ENCODE measurements at regions not wholly inside any gene's neighbourhood (a gene's known extent, or its start where the extent isn't known, plus 50 kb on each side); places are given as distances from the start of the nearest gene placed in this dataset.

DNA sequence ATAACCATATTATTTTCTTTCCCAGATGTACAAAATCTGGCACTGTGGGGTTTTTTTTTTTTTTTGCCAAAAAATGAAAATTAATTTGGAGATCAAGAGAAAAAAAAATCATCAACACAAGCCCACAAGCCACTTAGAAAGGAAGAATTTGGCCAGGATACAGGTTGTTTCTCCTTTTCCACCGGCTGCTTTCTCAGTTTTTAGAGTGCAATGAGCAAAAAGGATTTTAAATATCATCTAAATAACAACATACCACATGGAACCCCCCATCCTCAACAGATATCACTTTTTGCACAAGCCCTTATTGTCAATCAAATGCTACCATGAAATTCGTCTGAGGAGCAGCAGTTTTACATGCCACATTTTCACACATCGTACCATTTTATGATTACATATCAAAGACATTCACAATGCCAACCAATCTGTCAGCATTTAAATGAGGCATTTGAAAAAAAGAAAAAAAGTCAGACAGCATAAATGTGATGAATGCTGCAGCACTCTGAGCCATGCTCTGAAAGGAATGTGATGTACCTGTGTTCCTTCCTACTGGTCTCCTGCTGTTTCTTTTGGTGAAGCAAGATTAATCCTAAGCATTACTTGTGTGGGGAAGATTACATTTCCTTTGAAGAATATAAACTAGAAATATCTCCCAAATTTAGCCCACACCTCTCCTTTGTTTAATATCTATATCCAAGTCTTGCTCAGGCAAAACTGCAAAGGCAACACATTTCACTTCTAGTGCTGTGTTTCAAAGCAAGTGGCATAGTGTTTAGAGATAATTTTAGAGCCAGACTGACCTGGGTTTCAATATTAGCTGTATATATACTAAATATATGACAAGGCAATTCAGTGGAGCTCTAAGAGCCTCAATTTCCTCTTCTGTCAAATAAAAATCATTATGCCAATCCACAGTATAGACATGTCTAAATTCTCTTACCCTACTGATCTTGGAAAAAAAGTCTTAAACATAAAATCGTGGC lies 391.3 kb downstream of the CMPK2 start:
- ATAC-seq (ENCODE audit: low read depth) (no peak), DNase-seq (ENCODE audit: low spot score in 2 of 2) (no peak)
- H3K9me3 Mint-ChIP-seq, result peaks cover under 1% of the 10 kb centered on the region
- H3K36me3 Mint-ChIP-seq, result no peaks in the 10 kb centered on the region
- H3K27me3 Mint-ChIP-seq, result no peaks in the 10 kb centered on the region
- H3K27ac Mint-ChIP-seq, result no peak overlapping the region
- no peaks in the 10 kb centered on the region for H3K4me1 Mint-ChIP-seq
- no peak overlapping the region for H3K4me3 Mint-ChIP-seq

DNA sequence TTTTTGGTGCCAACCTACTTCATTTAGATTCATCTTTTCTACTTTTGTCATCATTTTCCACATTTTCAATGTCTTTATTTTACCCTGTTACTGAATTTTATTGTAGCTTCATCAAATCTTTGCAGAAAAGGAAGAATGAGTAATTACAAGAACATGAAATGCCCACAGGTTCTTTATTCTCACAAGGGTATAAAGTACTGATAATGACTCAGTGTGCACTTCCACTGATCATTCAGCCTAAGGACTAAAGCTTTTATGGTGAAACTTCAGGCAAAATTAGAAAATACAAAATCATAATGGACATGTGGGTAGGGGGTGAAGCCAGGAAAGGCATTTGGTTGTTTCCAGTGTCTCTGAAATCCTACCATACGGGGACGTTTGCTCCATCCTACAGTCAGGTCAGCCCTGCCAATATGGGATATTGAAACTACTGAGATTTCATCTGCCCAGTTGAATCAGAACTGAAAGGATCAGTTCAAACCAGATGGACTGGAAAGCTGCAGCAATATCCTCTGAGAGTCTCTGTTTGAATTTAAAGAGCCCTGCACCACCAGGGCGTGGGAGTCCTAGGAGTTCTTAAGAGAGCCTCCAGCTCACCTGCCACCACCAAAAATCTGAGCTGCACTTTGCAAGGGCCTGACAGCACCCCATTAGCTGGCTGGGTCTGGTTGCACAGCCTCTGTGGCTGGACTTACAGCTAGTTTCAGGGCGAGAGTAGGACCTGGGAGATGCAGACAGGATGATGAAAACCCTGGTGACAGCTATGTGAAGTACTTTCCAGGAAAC lies 390.4 kb downstream of the CMPK2 start:
- Mint-ChIP-seq H3K9me3 (peaks cover 2% of the 10 kb centered on the region), H3K36me3 (no peaks in the 10 kb centered on the region), H3K27me3 (no peaks in the 10 kb centered on the region), H3K27ac (no peak overlapping the region), H3K4me3 (no peak overlapping the region), H3K4me1 (no peaks in the 10 kb centered on the region)
- ATAC-seq (ENCODE audit: low read depth) (no peak), DNase-seq (ENCODE audit: low spot score in 2 of 2) (no peak)

DNA sequence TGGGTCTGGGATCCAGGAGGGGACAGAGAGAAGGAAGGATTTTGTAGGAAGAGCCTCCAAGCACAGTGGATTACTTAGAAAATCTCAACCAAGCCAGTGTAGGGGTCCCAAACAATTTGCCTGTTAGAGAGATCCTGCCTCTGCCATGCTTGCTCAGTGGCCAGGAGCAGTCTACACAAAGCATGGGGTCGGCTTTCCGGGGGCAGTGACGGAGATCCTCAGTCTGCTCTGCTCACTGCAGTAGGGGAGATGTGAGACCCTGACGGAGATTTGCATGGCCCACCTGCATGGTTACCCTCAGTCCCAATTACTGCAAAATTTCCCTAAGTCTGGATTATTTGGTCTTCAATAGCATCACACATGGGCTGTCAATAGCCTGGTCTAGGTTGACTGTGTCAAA lies 385.2 kb downstream of the CMPK2 start:
- H3K36me3 Mint-ChIP-seq, result no peaks in the 10 kb centered on the region
- DNase-seq (ENCODE audit: low spot score in 2 of 2), result no peak
- no peak overlapping the region for H3K4me3 Mint-ChIP-seq
- no peak for ATAC-seq (ENCODE audit: low read depth)
- peaks cover 2% of the 10 kb centered on the region for H3K27me3 Mint-ChIP-seq
- peaks cover 4% of the 10 kb centered on the region for H3K9me3 Mint-ChIP-seq
- no peak overlapping the region for H3K27ac Mint-ChIP-seq
- H3K4me1 Mint-ChIP-seq, result no peaks in the 10 kb centered on the region

DNA sequence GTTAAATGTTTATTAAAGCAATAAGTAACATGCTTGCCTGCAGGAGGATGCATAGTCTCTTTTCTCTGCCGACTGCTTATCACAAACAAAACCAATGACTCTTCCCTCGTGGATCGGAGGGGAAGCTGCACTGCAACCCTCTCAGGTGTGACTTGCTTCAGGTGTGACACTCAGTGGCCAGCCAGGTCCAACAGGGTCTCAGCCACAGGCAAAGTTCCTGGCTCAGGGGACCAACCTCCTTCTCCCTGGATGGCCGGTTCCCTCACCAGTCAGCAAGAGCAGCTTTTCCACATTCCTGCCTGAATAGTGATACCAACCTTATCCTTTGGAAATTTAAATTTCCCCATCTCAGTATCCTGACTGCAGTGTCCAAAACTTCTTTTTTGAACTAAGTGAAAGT lies 383.5 kb downstream of the CMPK2 start:
- Mint-ChIP-seq H3K9me3 (peaks cover 4% of the 10 kb centered on the region), H3K4me3 (no peak overlapping the region), H3K27ac (no peak overlapping the region), H3K27me3 (peaks cover 2% of the 10 kb centered on the region), H3K4me1 (no peaks in the 10 kb centered on the region), H3K36me3 (no peaks in the 10 kb centered on the region)
- no peak for ATAC-seq (ENCODE audit: low read depth)
- DNase-seq (ENCODE audit: low spot score in 2 of 2), result no peak

DNA sequence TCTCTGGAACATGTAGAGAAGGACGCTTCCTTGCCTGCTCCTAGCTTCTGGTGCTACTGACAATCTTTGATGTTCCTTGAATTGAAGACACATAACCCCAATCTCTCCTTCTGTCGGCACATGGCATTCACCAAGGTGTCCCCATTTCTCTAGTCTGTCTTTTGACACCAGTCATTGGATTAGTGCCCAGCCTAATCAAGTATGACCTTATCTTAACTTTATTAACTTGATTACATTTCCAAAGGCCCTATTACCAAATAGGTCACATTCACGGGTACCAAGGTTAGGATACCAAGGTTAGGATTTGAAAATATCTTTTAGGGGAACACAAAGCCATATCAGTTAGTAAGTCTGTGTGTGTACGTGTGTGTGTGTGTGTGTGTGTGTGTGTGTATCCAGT lies 377.9 kb downstream of the CMPK2 start:
- DNase-seq (ENCODE audit: low spot score in 2 of 2) (no peak), ATAC-seq (ENCODE audit: low read depth) (no peak)
- no peak overlapping the region for H3K27ac Mint-ChIP-seq
- H3K27me3 Mint-ChIP-seq, result peaks cover 2% of the 10 kb centered on the region
- peaks cover 2% of the 10 kb centered on the region for H3K9me3 Mint-ChIP-seq
- no peaks in the 10 kb centered on the region for H3K36me3 Mint-ChIP-seq
- no peaks in the 10 kb centered on the region for H3K4me1 Mint-ChIP-seq
- no peak overlapping the region for H3K4me3 Mint-ChIP-seq

DNA sequence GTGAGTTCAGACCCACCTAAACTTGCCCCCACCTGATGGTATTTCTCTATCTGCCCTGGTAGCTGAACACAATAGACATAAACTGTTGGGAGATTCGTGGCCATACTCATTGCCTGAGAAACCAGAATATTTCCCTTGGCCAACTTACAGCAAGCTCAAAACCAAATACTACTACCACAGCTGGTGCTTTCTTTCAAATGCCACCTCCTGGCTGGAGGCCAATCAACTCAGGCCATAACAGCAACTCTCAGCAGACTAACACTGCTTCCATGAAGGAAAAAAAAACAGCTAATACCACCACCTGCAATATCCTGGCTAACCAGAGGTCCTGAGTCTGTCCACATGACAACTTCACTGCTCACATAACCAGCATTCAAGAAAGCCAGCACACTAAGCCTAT lies 373.1 kb downstream of the CMPK2 start:
- H3K4me1 Mint-ChIP-seq, result peaks cover 2% of the 10 kb centered on the region
- no peak overlapping the region for H3K27ac Mint-ChIP-seq
- H3K4me3 Mint-ChIP-seq, result no peak overlapping the region
- H3K9me3 Mint-ChIP-seq, result no peaks in the 10 kb centered on the region
- no peak for ATAC-seq (ENCODE audit: low read depth)
- H3K27me3 Mint-ChIP-seq, result peaks cover 2% of the 10 kb centered on the region
- DNase-seq (ENCODE audit: low spot score in 2 of 2), result no peak
- no peaks in the 10 kb centered on the region for H3K36me3 Mint-ChIP-seq

DNA sequence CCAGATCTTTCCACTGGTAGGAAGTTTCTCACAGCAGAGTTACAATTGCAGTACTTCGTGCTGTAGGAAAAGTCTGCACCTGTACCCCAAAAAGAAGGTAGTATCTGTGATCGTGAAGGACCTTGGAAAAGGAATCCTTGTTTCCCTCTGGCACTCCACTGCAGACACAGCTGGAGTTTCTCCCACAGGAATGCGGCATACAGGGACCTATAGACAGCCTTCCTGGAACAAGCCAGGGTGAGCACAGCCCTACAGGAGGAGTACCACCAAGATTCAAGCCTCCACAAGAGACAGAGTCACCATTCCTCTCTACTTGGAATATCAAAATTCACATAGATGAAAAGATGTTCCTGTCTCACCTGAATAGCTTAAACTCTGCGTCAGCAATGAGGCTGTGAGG lies 372.4 kb downstream of the CMPK2 start:
- no peak for ATAC-seq (ENCODE audit: low read depth)
- Mint-ChIP-seq H3K27me3 (peaks cover 2% of the 10 kb centered on the region), H3K9me3 (peaks cover 2% of the 10 kb centered on the region), H3K36me3 (no peaks in the 10 kb centered on the region), H3K4me1 (peaks cover 6% of the 10 kb centered on the region), H3K4me3 (no peak overlapping the region), H3K27ac (no peak overlapping the region)
- DNase-seq (ENCODE audit: low spot score in 2 of 2), result no peak

DNA sequence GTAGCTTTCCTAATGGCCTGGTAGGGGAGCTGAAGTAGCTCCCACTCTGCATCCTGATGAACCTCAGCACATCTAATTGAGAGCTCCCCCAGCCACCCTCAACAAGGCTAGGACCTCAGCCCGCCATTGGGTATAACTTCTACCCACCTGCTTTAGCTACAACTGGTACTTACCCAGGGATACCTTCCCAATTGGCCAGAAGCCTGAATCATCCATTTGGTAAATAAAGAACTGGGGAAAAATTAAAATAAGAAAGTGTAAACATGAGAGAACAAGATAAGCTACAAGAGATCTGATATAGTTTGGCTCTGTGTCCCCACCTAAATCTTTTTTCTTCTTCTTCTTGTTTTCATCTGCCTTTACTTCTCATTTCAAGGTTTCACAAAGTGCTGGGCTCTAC lies 372.0 kb downstream of the CMPK2 start:
- peaks cover 6% of the 10 kb centered on the region for H3K4me1 Mint-ChIP-seq
- H3K36me3 Mint-ChIP-seq, result no peaks in the 10 kb centered on the region
- no peak for DNase-seq (ENCODE audit: low spot score in 2 of 2)
- ATAC-seq (ENCODE audit: low read depth), result no peak
- H3K27ac Mint-ChIP-seq, result no peak overlapping the region
- peaks cover 2% of the 10 kb centered on the region for H3K27me3 Mint-ChIP-seq
- peaks cover 2% of the 10 kb centered on the region for H3K9me3 Mint-ChIP-seq
- no peak overlapping the region for H3K4me3 Mint-ChIP-seq

DNA sequence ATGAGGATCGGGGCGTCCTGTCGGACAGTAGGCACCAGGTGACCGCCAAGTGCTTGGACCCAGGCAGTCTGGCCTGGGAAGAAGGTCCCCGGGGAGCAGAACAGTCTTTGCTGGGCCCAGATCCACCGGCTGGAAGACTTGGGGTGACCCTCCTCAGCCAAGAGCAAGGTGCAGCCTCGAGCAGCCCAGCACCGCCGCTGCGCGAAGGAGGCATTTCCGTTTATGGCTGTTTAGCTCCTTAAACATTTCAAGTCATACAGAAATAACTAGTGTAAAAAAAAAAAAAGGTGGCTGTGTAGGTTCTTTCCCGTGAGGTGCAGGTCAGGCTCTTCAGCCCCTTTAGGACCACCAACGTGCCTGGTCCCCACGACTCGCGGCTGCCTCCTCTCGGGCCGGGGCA lies 370.2 kb downstream of the CMPK2 start:
- Mint-ChIP-seq H3K36me3 (no peaks in the 10 kb centered on the region), H3K4me1 (peaks cover 6% of the 10 kb centered on the region), H3K27me3 (peaks cover 2% of the 10 kb centered on the region), H3K9me3 (peaks cover 2% of the 10 kb centered on the region), H3K27ac (no peak overlapping the region), H3K4me3 (no peak overlapping the region)
- DNase-seq (ENCODE audit: low spot score in 2 of 2) (no peak), ATAC-seq (ENCODE audit: low read depth) (no peak)

DNA sequence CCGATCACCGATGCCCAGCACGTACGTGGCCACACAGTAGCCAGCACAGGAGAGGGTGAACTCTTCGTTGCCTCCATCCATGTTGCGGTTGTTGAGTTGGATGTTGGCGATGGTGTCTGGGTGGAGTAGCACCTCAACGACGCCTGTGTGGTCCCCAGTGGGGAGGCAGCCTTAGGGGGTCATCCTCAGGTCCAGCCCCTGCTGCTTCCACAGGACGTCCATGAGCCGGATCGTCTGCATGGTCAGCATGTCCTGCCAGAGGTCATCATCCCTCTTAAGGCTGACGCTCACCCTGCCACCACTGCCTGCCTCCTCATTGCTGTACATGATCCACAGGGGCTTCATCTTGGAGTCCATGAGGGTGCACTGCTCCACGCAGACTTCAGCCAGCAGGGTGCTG lies 369.3 kb downstream of the CMPK2 start:
- H3K4me1 Mint-ChIP-seq, result peaks cover 6% of the 10 kb centered on the region
- ATAC-seq (ENCODE audit: low read depth) (no peak), DNase-seq (ENCODE audit: low spot score in 2 of 2) (no peak)
- no peak overlapping the region for H3K4me3 Mint-ChIP-seq
- H3K27me3 Mint-ChIP-seq, result peaks cover 2% of the 10 kb centered on the region
- peaks cover 2% of the 10 kb centered on the region for H3K9me3 Mint-ChIP-seq
- no peaks in the 10 kb centered on the region for H3K36me3 Mint-ChIP-seq
- no peak overlapping the region for H3K27ac Mint-ChIP-seq

DNA sequence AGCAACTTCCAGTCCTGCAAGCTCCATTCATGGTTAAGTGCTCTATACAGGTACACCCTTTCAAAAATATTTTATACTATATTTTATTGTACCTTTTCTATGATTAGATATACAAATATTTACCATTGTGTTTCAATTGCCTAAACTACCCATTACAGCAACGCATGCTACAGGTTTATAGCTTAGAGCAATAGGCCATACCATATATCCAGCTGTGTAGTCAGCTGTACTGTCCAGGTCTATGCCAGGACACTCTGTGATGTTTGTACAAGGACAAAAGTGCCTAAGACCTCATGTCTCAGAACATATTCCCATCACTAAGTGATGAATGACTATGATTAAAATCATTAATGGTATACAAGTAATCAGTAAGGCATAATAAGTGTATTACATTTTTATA lies 368.7 kb downstream of the CMPK2 start:
- peaks cover 6% of the 10 kb centered on the region for H3K4me1 Mint-ChIP-seq
- ATAC-seq (ENCODE audit: low read depth) (no peak), DNase-seq (ENCODE audit: low spot score in 2 of 2) (no peak)
- peaks cover 2% of the 10 kb centered on the region for H3K9me3 Mint-ChIP-seq
- peaks cover 2% of the 10 kb centered on the region for H3K27me3 Mint-ChIP-seq
- H3K4me3 Mint-ChIP-seq, result no peak overlapping the region
- no peaks in the 10 kb centered on the region for H3K36me3 Mint-ChIP-seq
- H3K27ac Mint-ChIP-seq, result no peak overlapping the region

DNA sequence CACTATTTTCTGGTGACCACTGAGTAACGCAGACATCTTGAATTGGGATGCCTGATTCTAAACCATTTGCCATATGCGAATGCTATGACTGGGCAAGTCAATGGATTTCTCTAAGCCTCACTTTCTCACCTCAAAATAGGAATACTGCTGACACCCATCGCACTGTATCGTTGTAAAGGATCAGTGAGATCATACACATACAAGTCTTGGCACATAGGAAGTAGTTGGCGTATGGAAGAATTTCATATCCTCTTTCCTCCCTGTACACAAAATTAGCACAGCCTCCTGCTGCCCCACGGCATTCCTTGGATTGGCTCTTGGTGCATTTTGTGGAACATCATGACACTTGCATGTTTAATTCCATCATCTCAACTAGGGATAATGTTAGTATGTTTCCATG lies 366.9 kb downstream of the CMPK2 start:
- peaks cover 6% of the 10 kb centered on the region for H3K4me1 Mint-ChIP-seq
- H3K36me3 Mint-ChIP-seq, result no peaks in the 10 kb centered on the region
- DNase-seq (ENCODE audit: low spot score in 2 of 2) (no peak), ATAC-seq (ENCODE audit: low read depth) (no peak)
- H3K4me3 Mint-ChIP-seq, result no peak overlapping the region
- no peak overlapping the region for H3K27ac Mint-ChIP-seq
- no peaks in the 10 kb centered on the region for H3K27me3 Mint-ChIP-seq
- H3K9me3 Mint-ChIP-seq, result peaks cover 2% of the 10 kb centered on the region

DNA sequence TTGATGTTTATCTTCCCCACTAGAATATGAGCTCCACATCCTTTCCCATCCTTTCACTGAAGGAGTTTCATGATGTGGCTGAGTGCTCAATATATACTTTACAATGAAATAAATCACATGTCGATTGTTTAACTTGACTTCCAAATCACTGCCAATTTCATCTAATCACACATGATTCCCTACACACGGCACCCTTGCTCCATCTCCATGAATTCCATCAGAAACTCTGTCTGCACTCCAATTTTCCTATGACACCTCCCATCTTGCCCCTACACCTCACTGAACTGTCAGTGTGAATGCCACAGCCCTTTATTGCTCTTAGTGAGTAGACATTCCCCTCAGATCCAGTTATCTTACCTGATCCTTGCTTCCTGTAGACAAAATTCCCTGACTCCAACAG lies 366.0 kb downstream of the CMPK2 start:
- no peak overlapping the region for H3K4me3 Mint-ChIP-seq
- peaks cover 6% of the 10 kb centered on the region for H3K4me1 Mint-ChIP-seq
- peaks cover 2% of the 10 kb centered on the region for H3K9me3 Mint-ChIP-seq
- H3K27me3 Mint-ChIP-seq, result no peaks in the 10 kb centered on the region
- no peaks in the 10 kb centered on the region for H3K36me3 Mint-ChIP-seq
- ATAC-seq (ENCODE audit: low read depth) (no peak), DNase-seq (ENCODE audit: low spot score in 2 of 2) (no peak)
- no peak overlapping the region for H3K27ac Mint-ChIP-seq

DNA sequence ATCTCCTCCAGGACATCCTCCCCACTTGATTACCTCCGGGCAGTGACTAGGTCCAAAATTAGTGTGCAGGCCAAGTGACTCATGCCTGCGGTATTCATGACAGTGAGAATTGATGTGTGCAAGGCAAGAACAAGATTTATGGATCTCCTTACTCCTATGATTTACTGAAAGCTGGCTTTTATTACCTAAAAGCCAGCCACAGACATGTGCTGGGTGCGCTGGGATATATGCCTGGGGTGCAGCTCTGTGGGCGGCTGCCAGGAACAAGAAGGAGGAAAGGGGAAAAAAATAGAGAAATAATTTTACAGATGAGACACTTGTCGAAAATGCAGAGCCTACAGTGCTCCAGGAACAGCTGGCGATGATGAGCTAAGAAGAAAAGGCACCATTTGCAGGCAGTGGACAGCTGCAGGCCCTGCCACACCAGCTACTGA lies 359.3 kb downstream of the CMPK2 start:
- H3K27me3 Mint-ChIP-seq, result no peaks in the 10 kb centered on the region
- no peaks in the 10 kb centered on the region for H3K36me3 Mint-ChIP-seq
- H3K9me3 Mint-ChIP-seq, result no peaks in the 10 kb centered on the region
- no peak overlapping the region for H3K4me3 Mint-ChIP-seq
- H3K27ac Mint-ChIP-seq, result no peak overlapping the region
- no peaks in the 10 kb centered on the region for H3K4me1 Mint-ChIP-seq
- DNase-seq (ENCODE audit: low spot score in 2 of 2) (no peak), ATAC-seq (ENCODE audit: low read depth) (no peak)

All from memory B cell (primary cell).